ENCODE measurements at regions not wholly inside any gene's neighbourhood (a gene's known extent, or its start where the extent isn't known, plus 50 kb on each side); places are given as distances from the start of the nearest gene placed in this dataset.

DNA sequence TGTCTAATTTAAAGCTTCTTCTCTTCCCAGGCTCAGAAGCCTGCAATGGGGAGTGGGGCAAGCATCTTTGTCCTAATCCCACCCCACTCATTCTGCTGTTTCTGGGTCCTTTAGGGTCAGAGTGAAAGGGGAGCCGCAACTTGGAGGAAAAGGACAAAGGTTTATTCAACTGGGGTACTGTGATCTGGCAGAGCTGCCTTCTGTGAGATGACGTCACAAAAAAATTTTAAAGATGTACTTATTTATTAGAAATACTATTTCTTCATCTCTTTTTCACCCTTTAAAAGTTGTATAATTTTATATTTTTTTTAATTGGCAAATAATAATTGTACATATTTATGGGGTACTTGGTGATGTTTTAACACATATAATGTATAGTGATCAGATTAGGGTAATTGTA, 302.6 kb downstream of the TDRD3 start:
- TF ChIP-seq, protein P1, sequence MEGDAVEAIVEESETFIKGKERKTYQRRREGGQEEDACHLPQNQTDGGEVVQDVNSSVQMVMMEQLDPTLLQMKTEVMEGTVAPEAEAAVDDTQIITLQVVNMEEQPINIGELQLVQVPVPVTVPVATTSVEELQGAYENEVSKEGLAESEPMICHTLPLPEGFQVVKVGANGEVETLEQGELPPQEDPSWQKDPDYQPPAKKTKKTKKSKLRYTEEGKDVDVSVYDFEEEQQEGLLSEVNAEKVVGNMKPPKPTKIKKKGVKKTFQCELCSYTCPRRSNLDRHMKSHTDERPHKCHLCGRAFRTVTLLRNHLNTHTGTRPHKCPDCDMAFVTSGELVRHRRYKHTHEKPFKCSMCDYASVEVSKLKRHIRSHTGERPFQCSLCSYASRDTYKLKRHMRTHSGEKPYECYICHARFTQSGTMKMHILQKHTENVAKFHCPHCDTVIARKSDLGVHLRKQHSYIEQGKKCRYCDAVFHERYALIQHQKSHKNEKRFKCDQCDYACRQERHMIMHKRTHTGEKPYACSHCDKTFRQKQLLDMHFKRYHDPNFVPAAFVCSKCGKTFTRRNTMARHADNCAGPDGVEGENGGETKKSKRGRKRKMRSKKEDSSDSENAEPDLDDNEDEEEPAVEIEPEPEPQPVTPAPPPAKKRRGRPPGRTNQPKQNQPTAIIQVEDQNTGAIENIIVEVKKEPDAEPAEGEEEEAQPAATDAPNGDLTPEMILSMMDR (conservative IDR thresholded peaks at IDR 0.05): no peak
- no peak for TF ChIP-seq EZH2 (IDR thresholded peaks at IDR 0.05; ENCODE audit: low read depth)
